DOHH2 (cell line): ENCODE measurements at regions not wholly inside any gene's neighbourhood (a gene's known extent, or its start where the extent isn't known, plus 50 kb on each side); places are given as distances from the start of the nearest gene placed in this dataset.

ENCODE experiments used
- CTCF ChIP-seq: fragments of 200-600 bp; sonication (generic); IDR thresholded peaks from one replicate; pipeline ENCODE4 v1.5.1; 2014; ENCODE audit warnings: antibody characterized with exemption, mild to moderate bottlenecking, low read depth, low read length; ENCODE audit not compliant: poor library complexity, severe bottlenecking
- EZH2phosphoT487 ChIP-seq: fragments of 200-600 bp; sonication (generic); IDR thresholded peaks from 2 replicates; pipeline ENCODE4 v1.6.1; 2017; ENCODE audit warnings: borderline replicate concordance, mild to moderate bottlenecking, antibody characterized with exemption, low read length, moderate library complexity, mixed read lengths

GRCh38 chr4:11847167-11847566, 418.5 kb upstream of the HS3ST1 start:
- TF ChIP-seq CTCF (no peak), EZH2phosphoT487 (no peak)
